GM12878 (cell line): ENCODE measurements at regions not wholly inside any gene's neighbourhood (a gene's known extent, or its start where the extent isn't known, plus 50 kb on each side); places are given as distances from the start of the nearest gene placed in this dataset.

Experiments
- ATAC-seq: fragments of 200-7000 bp; cut with Tn5 transposase; 3 replicates; pipeline ENCODE4 v1.9.1; 2020; ENCODE audit warnings: mild to moderate bottlenecking, moderate library complexity
- BruUV-seq: library from RNA; stranded (reverse); fragments of 400-500 nt; replicated peaks from 2 replicates; lab custom pipeline; 2021; lab: Mats Ljungman, UMichigan
- CTCF ChIA-PET: fragments of 300-600 bp; sonication (Branson Sonifier 250); formaldehyde crosslinking; extraction: SDS; loops from one replicate; lab custom pipeline; 2021; ENCODE audit warnings: inconsistent platforms; lab: Yijun Ruan, JAX
- POLR2A ChIA-PET: fragments of 350-600 bp; formaldehyde crosslinking; extraction: SDS; loops from one replicate; lab custom pipeline; 2021; ENCODE audit warnings: inconsistent platforms; lab: Charles Lee
- RAD21 ChIA-PET: fragments of 300-600 bp; sonication (Branson Sonifier 250); formaldehyde crosslinking; loops from one replicate; lab custom pipeline; 2023; ENCODE audit warnings: antibody characterized with exemption; ENCODE audit not compliant: unreplicated experiment; lab: Charles Lee
- SMC1A ChIA-PET: fragments of 300-600 bp; sonication (Branson Sonifier 250); formaldehyde crosslinking; loops from one replicate; lab custom pipeline; 2023; ENCODE audit not compliant: unreplicated experiment, uncharacterized antibody; lab: Charles Lee
- DNase-seq: peaks from one replicate; pipeline ENCODE4 v3.0.0-alpha.2; 2011; ENCODE audit warnings: low read depth, low spot score
- FAIRE-seq: peaks from 3 replicates; lab custom pipeline; 2011; peaks lifted over from hg19 to GRCh38; lab: Jason Lieb, UNC
- H2AFZ ChIP-seq: 2 replicates; pipeline ENCODE4 v1.6.0; 2011; ENCODE audit warnings: low read depth, low read length, control low read depth; ENCODE audit not compliant: control insufficient read depth
- H3K27ac ChIP-seq: 2 replicates; pipeline ENCODE4 v1.5.1; 2011; ENCODE audit warnings: control low read depth; ENCODE audit not compliant: control insufficient read depth, insufficient read depth
- H3K27me3 ChIP-seq, 2 experiments: replicated peaks in 1 of 2; 2 replicates each; pipeline versions ENCODE4 v1.6.0 to v1.6.1; 2011; ENCODE audit warnings: low read length in 1 of 2; ENCODE audit not compliant: control insufficient read depth in 2 of 2, insufficient read depth in 2 of 2
- H3K36me3 ChIP-seq, 2 experiments: 2 replicates each; pipeline ENCODE4 v1.5.1; 2011; ENCODE audit warnings: low read length in 1 of 2; ENCODE audit not compliant: control insufficient read depth in 2 of 2, insufficient read depth in 2 of 2
- H3K4me1 ChIP-seq: 2 replicates; pipeline ENCODE4 v1.6.1; 2011; ENCODE audit warnings: mild to moderate bottlenecking, low read length, moderate library complexity, mixed read lengths; ENCODE audit not compliant: control insufficient read depth, insufficient read depth
- H3K4me2 ChIP-seq: 2 replicates; pipeline ENCODE4 v1.6.0; 2011; ENCODE audit warnings: control low read depth; ENCODE audit not compliant: control insufficient read depth, insufficient read depth
- H3K4me3 ChIP-seq: fragments of 200-600 bp; sonication (generic); 2 replicates; pipeline ENCODE4 v1.5.1; 2016
- H3K79me2 ChIP-seq: 2 replicates; pipeline ENCODE4 v1.6.0; 2011; ENCODE audit warnings: low read length; ENCODE audit not compliant: control insufficient read depth, insufficient read depth
- H3K9ac ChIP-seq: 2 replicates; pipeline ENCODE4 v1.8.0; 2011; ENCODE audit warnings: low read length, control low read depth, mixed read lengths; ENCODE audit not compliant: control insufficient read depth, insufficient read depth
- H3K9me3 ChIP-seq: replicated peaks from 3 replicates; pipeline ENCODE4 v1.5.1; 2011; ENCODE audit warnings: mild to moderate bottlenecking, low read length; ENCODE audit not compliant: control insufficient read depth, insufficient read depth
- H4K20me1 ChIP-seq: 2 replicates; pipeline ENCODE4 v1.6.0; 2011; ENCODE audit not compliant: control insufficient read depth, insufficient read depth
- CBFB ChIP-seq: IDR thresholded peaks from 2 replicates; pipeline ENCODE4 v1.6.1; 2016; ENCODE audit warnings: antibody characterized with exemption, low read depth
- CBX3 ChIP-seq: fragments of 200-600 bp; sonication (generic); IDR thresholded peaks from 2 replicates; pipeline ENCODE4 v1.6.1; 2016; ENCODE audit warnings: low read depth, borderline replicate concordance
- CHD4 ChIP-seq: fragments of 200-600 bp; sonication (generic); IDR thresholded peaks from 2 replicates; pipeline ENCODE4 v1.6.1; 2016; ENCODE audit warnings: mild to moderate bottlenecking
- HCFC1 ChIP-seq: fragments of 150-350 bp; IDR thresholded peaks from 2 replicates; pipeline ENCODE4 v1.6.1; 2014; ENCODE audit warnings: low read length
- SMAD1 ChIP-seq: fragments of 450-650 bp; IDR thresholded peaks from 2 replicates; pipeline ENCODE4 v1.6.1; 2018; ENCODE audit warnings: mild to moderate bottlenecking, low read depth; ENCODE audit not compliant: partially characterized antibody
- WGBS: methylation state at CpG from one replicate; pipeline ENCODE4 v1.1.6; 2016; ENCODE audit warnings: low lambda C conversion rate; ENCODE audit not compliant: insufficient replicate concordance, insufficient coverage; ENCODE audit errors: missing lambda C conversion rate; 5-methylcytosine and 5-hydroxymethylcytosine counted together
- in situ Hi-C: fragments of 300-500 bp; cut with MboI; formaldehyde crosslinking; loops from 9 replicates; pipeline ENCODE4 v1.14.3; 2018; ENCODE audit warnings: mixed read lengths
- intact Hi-C: fragments of 100-400 bp; cut with micrococcal nuclease; formaldehyde crosslinking; loops from one replicate; pipeline ENCODE4 v1.14.2; 2022; ENCODE audit not compliant: unreplicated experiment
- TF ChIP-seq, protein P1 (sequence below): fragments of 450-650 bp; IDR thresholded peaks from 2 replicates; pipeline ENCODE4 v1.6.1; 2016; ENCODE audit warnings: mild to moderate bottlenecking, moderate library complexity, borderline replicate concordance
- TF ChIP-seq, protein P2 (sequence below): fragments of 450-650 bp; IDR thresholded peaks from 2 replicates; pipeline ENCODE4 v1.6.1; 2017; ENCODE audit warnings: mild to moderate bottlenecking, moderate library complexity
- TF ChIP-seq, protein P3 (sequence below): fragments of 150-350 bp; IDR thresholded peaks from 2 replicates; pipeline ENCODE4 v1.6.1; 2016; ENCODE audit warnings: low read depth, low read length

DNA sequence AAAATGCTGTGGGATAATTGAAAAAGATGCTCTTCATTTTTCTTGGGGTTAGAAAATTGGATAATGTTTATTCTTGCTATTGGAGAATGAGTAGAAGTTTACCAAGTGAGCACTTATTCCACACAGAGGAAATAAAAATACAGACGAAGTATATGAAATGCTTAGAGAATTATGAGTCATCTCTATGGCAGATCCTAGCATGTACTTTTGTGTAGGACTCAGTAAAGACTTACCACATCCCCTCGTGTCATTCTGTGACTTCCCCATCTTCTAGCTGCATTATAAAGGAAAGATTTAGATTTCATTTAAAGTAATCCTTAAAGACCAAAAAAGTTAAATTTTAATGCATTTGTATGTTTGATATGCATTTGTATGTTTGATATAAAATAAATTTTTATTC, 685.6 kb downstream of the TBC1D32 start (continued):
- TF ChIP-seq, protein P1, sequence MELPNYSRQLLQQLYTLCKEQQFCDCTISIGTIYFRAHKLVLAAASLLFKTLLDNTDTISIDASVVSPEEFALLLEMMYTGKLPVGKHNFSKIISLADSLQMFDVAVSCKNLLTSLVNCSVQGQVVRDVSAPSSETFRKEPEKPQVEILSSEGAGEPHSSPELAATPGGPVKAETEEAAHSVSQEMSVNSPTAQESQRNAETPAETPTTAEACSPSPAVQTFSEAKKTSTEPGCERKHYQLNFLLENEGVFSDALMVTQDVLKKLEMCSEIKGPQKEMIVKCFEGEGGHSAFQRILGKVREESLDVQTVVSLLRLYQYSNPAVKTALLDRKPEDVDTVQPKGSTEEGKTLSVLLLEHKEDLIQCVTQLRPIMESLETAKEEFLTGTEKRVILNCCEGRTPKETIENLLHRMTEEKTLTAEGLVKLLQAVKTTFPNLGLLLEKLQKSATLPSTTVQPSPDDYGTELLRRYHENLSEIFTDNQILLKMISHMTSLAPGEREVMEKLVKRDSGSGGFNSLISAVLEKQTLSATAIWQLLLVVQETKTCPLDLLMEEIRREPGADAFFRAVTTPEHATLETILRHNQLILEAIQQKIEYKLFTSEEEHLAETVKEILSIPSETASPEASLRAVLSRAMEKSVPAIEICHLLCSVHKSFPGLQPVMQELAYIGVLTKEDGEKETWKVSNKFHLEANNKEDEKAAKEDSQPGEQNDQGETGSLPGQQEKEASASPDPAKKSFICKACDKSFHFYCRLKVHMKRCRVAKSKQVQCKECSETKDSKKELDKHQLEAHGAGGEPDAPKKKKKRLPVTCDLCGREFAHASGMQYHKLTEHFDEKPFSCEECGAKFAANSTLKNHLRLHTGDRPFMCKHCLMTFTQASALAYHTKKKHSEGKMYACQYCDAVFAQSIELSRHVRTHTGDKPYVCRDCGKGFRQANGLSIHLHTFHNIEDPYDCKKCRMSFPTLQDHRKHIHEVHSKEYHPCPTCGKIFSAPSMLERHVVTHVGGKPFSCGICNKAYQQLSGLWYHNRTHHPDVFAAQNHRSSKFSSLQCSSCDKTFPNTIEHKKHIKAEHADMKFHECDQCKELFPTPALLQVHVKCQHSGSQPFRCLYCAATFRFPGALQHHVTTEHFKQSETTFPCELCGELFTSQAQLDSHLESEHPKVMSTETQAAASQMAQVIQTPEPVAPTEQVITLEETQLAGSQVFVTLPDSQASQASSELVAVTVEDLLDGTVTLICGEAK, result no peak
- TF ChIP-seq CBFB (no peak), CBX3 (no peak)
- TF ChIP-seq, protein P2, sequence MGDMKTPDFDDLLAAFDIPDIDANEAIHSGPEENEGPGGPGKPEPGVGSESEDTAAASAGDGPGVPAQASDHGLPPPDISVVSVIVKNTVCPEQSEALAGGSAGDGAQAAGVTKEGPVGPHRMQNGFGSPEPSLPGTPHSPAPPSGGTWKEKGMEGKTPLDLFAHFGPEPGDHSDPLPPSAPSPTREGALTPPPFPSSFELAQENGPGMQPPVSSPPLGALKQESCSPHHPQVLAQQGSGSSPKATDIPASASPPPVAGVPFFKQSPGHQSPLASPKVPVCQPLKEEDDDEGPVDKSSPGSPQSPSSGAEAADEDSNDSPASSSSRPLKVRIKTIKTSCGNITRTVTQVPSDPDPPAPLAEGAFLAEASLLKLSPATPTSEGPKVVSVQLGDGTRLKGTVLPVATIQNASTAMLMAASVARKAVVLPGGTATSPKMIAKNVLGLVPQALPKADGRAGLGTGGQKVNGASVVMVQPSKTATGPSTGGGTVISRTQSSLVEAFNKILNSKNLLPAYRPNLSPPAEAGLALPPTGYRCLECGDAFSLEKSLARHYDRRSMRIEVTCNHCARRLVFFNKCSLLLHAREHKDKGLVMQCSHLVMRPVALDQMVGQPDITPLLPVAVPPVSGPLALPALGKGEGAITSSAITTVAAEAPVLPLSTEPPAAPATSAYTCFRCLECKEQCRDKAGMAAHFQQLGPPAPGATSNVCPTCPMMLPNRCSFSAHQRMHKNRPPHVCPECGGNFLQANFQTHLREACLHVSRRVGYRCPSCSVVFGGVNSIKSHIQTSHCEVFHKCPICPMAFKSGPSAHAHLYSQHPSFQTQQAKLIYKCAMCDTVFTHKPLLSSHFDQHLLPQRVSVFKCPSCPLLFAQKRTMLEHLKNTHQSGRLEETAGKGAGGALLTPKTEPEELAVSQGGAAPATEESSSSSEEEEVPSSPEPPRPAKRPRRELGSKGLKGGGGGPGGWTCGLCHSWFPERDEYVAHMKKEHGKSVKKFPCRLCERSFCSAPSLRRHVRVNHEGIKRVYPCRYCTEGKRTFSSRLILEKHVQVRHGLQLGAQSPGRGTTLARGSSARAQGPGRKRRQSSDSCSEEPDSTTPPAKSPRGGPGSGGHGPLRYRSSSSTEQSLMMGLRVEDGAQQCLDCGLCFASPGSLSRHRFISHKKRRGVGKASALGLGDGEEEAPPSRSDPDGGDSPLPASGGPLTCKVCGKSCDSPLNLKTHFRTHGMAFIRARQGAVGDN, result no peak
- TF ChIP-seq, all 136 proteins: peak for 0

- Histone ChIP-seq H3K36me3 (no peaks in the 10 kb centered on the region), H3K4me3 (no peak overlapping the region), H3K9me3 (no peaks in the 10 kb centered on the region), H4K20me1 (no peaks in the 10 kb centered on the region), H3K9ac (no peak overlapping the region), H3K27me3 (no peaks in the 10 kb centered on the region), H3K27ac (no peak overlapping the region), H3K79me2 (no peaks in the 10 kb centered on the region), H3K4me1 (no peaks in the 10 kb centered on the region), H3K4me2 (no peak overlapping the region), H2AFZ (no peak overlapping the region)
- 0% methylated on average over 2 of the region's 2 CpGs for WGBS
- RAD21 ChIA-PET, result no interaction called here
- DNase-seq (no peak), ATAC-seq (no peak), FAIRE-seq (no peak)
- POLR2A ChIA-PET, result no interaction called here
- SMC1A ChIA-PET, result no interaction called here
- in situ Hi-C loops (no loop called here), intact Hi-C loops (no loop called here)
- no TSS peak for BruUV-seq
- CTCF ChIA-PET, result no interaction called here
- TF ChIP-seq, protein P3, sequence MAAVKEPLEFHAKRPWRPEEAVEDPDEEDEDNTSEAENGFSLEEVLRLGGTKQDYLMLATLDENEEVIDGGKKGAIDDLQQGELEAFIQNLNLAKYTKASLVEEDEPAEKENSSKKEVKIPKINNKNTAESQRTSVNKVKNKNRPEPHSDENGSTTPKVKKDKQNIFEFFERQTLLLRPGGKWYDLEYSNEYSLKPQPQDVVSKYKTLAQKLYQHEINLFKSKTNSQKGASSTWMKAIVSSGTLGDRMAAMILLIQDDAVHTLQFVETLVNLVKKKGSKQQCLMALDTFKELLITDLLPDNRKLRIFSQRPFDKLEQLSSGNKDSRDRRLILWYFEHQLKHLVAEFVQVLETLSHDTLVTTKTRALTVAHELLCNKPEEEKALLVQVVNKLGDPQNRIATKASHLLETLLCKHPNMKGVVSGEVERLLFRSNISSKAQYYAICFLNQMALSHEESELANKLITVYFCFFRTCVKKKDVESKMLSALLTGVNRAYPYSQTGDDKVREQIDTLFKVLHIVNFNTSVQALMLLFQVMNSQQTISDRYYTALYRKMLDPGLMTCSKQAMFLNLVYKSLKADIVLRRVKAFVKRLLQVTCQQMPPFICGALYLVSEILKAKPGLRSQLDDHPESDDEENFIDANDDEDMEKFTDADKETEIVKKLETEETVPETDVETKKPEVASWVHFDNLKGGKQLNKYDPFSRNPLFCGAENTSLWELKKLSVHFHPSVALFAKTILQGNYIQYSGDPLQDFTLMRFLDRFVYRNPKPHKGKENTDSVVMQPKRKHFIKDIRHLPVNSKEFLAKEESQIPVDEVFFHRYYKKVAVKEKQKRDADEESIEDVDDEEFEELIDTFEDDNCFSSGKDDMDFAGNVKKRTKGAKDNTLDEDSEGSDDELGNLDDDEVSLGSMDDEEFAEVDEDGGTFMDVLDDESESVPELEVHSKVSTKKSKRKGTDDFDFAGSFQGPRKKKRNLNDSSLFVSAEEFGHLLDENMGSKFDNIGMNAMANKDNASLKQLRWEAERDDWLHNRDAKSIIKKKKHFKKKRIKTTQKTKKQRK, result no peak
- TF ChIP-seq HCFC1 (no peak), CHD4 (no peak), SMAD1 (no peak)
Measured at GRCh38 chr6:120646101-120646500, 688.2 kb downstream of the TBC1D32 start.
